ENCODE measurements at regions not wholly inside any gene's neighbourhood (a gene's known extent, or its start where the extent isn't known, plus 50 kb on each side); places are given as distances from the start of the nearest gene placed in this dataset.
"Not testable (repeated sequence)": the region's sequence is repeated elsewhere in the genome, so short reads cannot be mapped to it uniquely, and the experiment has no call there.

DNA sequence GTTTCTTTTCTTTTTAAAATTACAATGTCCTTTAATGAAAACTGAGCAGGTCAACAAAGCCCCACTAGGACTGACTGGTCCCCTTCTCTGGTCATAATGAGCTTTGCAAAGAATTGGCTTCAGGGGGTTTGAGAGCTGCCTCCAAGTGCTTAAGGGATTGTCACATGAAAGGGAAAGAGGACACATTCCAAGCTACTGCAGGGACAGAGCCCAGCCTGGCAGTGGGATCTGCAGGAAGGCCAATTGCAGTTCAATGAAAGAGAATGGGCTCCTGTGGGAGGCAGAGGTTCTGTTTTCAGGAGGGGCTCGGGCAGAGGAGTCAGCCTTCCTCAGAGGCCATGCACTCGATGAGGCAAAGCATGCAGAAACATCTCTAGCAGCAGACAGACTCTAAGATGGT lies 84.1 kb upstream of the ACKR3 start (continued):
- TF ChIP-seq, protein P1, sequence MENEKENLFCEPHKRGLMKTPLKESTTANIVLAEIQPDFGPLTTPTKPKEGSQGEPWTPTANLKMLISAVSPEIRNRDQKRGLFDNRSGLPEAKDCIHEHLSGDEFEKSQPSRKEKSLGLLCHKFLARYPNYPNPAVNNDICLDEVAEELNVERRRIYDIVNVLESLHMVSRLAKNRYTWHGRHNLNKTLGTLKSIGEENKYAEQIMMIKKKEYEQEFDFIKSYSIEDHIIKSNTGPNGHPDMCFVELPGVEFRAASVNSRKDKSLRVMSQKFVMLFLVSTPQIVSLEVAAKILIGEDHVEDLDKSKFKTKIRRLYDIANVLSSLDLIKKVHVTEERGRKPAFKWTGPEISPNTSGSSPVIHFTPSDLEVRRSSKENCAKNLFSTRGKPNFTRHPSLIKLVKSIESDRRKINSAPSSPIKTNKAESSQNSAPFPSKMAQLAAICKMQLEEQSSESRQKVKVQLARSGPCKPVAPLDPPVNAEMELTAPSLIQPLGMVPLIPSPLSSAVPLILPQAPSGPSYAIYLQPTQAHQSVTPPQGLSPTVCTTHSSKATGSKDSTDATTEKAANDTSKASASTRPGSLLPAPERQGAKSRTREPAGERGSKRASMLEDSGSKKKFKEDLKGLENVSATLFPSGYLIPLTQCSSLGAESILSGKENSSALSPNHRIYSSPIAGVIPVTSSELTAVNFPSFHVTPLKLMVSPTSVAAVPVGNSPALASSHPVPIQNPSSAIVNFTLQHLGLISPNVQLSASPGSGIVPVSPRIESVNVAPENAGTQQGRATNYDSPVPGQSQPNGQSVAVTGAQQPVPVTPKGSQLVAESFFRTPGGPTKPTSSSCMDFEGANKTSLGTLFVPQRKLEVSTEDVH (IDR thresholded peaks at IDR 0.05; ENCODE audit: low read depth, partially characterized antibody), result no peak
- TF ChIP-seq EP300 (IDR thresholded peaks at IDR 0.05; ENCODE audit: borderline replicate concordance in 1 of 2, control insufficient read depth in 1 of 2, low read depth in 2 of 2, low read length in 2 of 2) (no peak), SUZ12 (IDR thresholded peaks at IDR 0.05; ENCODE audit: unreplicated experiment) (no peak), NR2C2 (IDR thresholded peaks at IDR 0.05; ENCODE audit: borderline replicate concordance, control insufficient read depth, insufficient read length, low read depth) (no peak), NFXL1 (IDR thresholded peaks at IDR 0.05; ENCODE audit: borderline replicate concordance) (no peak), MEF2A (IDR thresholded peaks at IDR 0.05; ENCODE audit: insufficient read depth, low read depth, low read length) (no peak), TBL1XR1 (IDR thresholded peaks at IDR 0.05; ENCODE audit: low read depth, low read length) (no peak)

DNA sequence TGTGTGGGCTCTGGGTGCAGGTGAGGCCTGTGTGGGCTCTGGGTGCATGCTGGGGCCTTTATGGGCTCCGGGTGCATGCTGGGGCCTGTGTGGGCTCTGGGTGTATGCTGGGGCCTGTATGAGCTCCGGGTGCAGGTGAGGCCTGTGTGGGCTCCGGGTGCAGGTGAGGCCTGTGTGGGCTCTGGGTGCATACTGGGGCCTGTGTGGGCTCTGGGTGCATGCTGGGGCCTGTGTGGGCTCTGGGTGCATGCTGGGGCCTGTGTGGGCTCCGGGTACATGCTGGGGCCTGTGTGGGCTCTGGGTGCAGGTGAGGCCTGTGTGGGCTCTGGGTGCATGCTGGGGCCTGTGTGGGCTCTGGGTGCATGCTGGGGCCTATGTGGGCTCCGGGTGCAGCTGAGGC lies 80.5 kb upstream of the ACKR3 start:
- H3K27me3 ChIP-seq (replicated peaks in 1 of 2; ENCODE audit: control insufficient read depth in 2 of 2, insufficient read depth in 2 of 2, low read length in 1 of 2); SMC1A ChIA-PET (ENCODE audit: uncharacterized antibody, unreplicated experiment); H3K4me1 ChIP-seq (ENCODE audit: control insufficient read depth, insufficient read depth, low read length); FAIRE-seq; POLR2A ChIA-PET; in situ Hi-C loops (cut with MboI); BruUV-seq (replicated peaks); H3K4me2 ChIP-seq (ENCODE audit: control insufficient read depth, insufficient read depth); RAD21 ChIA-PET (ENCODE audit: unreplicated experiment); CTCF ChIA-PET; H3K36me3 ChIP-seq (ENCODE audit: control insufficient read depth in 2 of 2, insufficient read depth in 2 of 2, low read length in 1 of 2); H3K9me3 ChIP-seq (replicated peaks; ENCODE audit: control insufficient read depth, insufficient read depth, low read length); H3K79me2 ChIP-seq (ENCODE audit: control insufficient read depth, insufficient read depth, low read length); H3K4me3 ChIP-seq; intact Hi-C loops (cut with micrococcal nuclease; ENCODE audit: unreplicated experiment); H2AFZ ChIP-seq (ENCODE audit: control insufficient read depth, low read depth, low read length); H3K27ac ChIP-seq (ENCODE audit: control insufficient read depth, insufficient read depth); ATAC-seq; H3K9ac ChIP-seq (ENCODE audit: control insufficient read depth, insufficient read depth, low read length); H4K20me1 ChIP-seq (ENCODE audit: control insufficient read depth, insufficient read depth); DNase-seq (ENCODE audit: low read depth, low spot score): not testable (repeated sequence)
- 36% methylated on average over 3 of the region's 5 CpGs for WGBS (ENCODE audit: insufficient coverage, insufficient replicate concordance, low lambda C conversion rate, missing lambda C conversion rate)
